HFFc6 (cell line): ENCODE measurements at regions not wholly inside any gene's neighbourhood (a gene's known extent, or its start where the extent isn't known, plus 50 kb on each side); places are given as distances from the start of the nearest gene placed in this dataset.

ENCODE experiments used
- DNase-seq: peaks from one replicate; pipeline ENCODE4 v3.0.0-alpha.2; 2018
- H3K27ac Mint-ChIP-seq: 2 replicates; pipeline ENCODE4 v1.8.0; 2020; ENCODE audit warnings: mild to moderate bottlenecking, mixed read lengths
- H3K27me3 Mint-ChIP-seq: 2 replicates; pipeline ENCODE4 v1.8.0; 2021; ENCODE audit warnings: mild to moderate bottlenecking, moderate library complexity, mixed read lengths; ENCODE audit not compliant: insufficient read depth
- H3K36me3 Mint-ChIP-seq: 2 replicates; pipeline ENCODE4 v1.8.0; 2021; ENCODE audit warnings: low read depth, mixed read lengths
- H3K4me1 Mint-ChIP-seq: 2 replicates; pipeline ENCODE4 v1.8.0; 2020; ENCODE audit warnings: low read depth, mixed read lengths
- H3K4me3 Mint-ChIP-seq: 2 replicates; pipeline ENCODE4 v1.8.0; 2020; ENCODE audit warnings: mild to moderate bottlenecking, moderate library complexity, mixed read lengths
- H3K9me3 Mint-ChIP-seq: 2 replicates; pipeline ENCODE4 v1.8.0; 2020; ENCODE audit warnings: mild to moderate bottlenecking, mixed read lengths
- CTCF ChIP-seq: fragments of 200-600 bp; sonication (generic); IDR thresholded peaks from 2 replicates; pipeline ENCODE4 v1.5.0; 2021; ENCODE audit warnings: antibody characterized with exemption, mild to moderate bottlenecking

GRCh38 chr7:32167256-32167655, 97.0 kb upstream of the PDE1C start:
- Mint-ChIP-seq H3K36me3 (no peaks in the 10 kb centered on the region), H3K4me3 (no peak overlapping the region), H3K9me3 (no peaks in the 10 kb centered on the region; the same call in 1 of the 2 replicates), H3K27ac (no peak overlapping the region), H3K4me1 (peaks cover 24% of the 10 kb centered on the region; the same call in 1 of the 2 replicates), H3K27me3 (no peaks in the 10 kb centered on the region; the same call in 1 of the 2 replicates)
- no peak for TF ChIP-seq CTCF
- no peak for DNase-seq

- Mint-ChIP-seq H3K4me3 (no peak overlapping the region), H3K27ac (peak overlapping the region; percentile 72), H3K36me3 (no peaks in the 10 kb centered on the region), H3K27me3 (no peaks in the 10 kb centered on the region), H3K4me1 (peaks cover 40% of the 10 kb centered on the region; the same call in 1 of the 2 replicates), H3K9me3 (peaks cover 5% of the 10 kb centered on the region; the same call in 1 of the 2 replicates)
- TF ChIP-seq CTCF: peak; percentile 70
- peak; percentile 26 for DNase-seq
Observed at GRCh38 chr7:32164341-32164996, 94.3 kb upstream of the PDE1C start.

- no peaks in the 10 kb centered on the region for H3K36me3 Mint-ChIP-seq
Observed at GRCh38 chr7:32163896-32164295, 93.7 kb upstream of the PDE1C start.

GRCh38 chr7:32163141-32163806, 93.1 kb upstream of the PDE1C start:
- H3K4me3 Mint-ChIP-seq: peak overlapping the region; percentile 43; the same call in 1 of the 2 replicates
- no peaks in the 10 kb centered on the region for H3K27me3 Mint-ChIP-seq
- H3K36me3 Mint-ChIP-seq: no peaks in the 10 kb centered on the region
- peak overlapping the region; percentile 78 for H3K27ac Mint-ChIP-seq
- peak; percentile 39 for DNase-seq
- H3K9me3 Mint-ChIP-seq: peaks cover 6% of the 10 kb centered on the region; the same call in 1 of the 2 replicates
- peak; percentile 26; the same call in 1 of the 2 replicates for TF ChIP-seq CTCF
- H3K4me1 Mint-ChIP-seq: peaks cover 50% of the 10 kb centered on the region; the same call in 1 of the 2 replicates

More at GRCh38 chr7:32163896-32164295, 93.7 kb upstream of the PDE1C start:
- Mint-ChIP-seq H3K27ac (peak overlapping the region; percentile 78), H3K27me3 (no peaks in the 10 kb centered on the region), H3K4me1 (peaks cover 46% of the 10 kb centered on the region; the same call in 1 of the 2 replicates), H3K4me3 (peak overlapping the region; percentile 43; the same call in 1 of the 2 replicates), H3K9me3 (peaks cover 6% of the 10 kb centered on the region; the same call in 1 of the 2 replicates)
- DNase-seq: no peak
- no peak for TF ChIP-seq CTCF

- H3K36me3 Mint-ChIP-seq: no peaks in the 10 kb centered on the region
- peak; percentile 20 for DNase-seq
- TF ChIP-seq CTCF: no peak
- peak overlapping the region; percentile 78 for H3K27ac Mint-ChIP-seq
- H3K9me3 Mint-ChIP-seq: peaks cover 6% of the 10 kb centered on the region; the same call in 1 of the 2 replicates
- no peak overlapping the region for H3K4me3 Mint-ChIP-seq
- H3K27me3 Mint-ChIP-seq: no peaks in the 10 kb centered on the region
- peaks cover 50% of the 10 kb centered on the region; the same call in 1 of the 2 replicates for H3K4me1 Mint-ChIP-seq
Observed at GRCh38 chr7:32161708-32162107, 91.5 kb upstream of the PDE1C start.
